ENCODE measurements at regions not wholly inside any gene's neighbourhood (a gene's known extent, or its start where the extent isn't known, plus 50 kb on each side); places are given as distances from the start of the nearest gene placed in this dataset.

DNA sequence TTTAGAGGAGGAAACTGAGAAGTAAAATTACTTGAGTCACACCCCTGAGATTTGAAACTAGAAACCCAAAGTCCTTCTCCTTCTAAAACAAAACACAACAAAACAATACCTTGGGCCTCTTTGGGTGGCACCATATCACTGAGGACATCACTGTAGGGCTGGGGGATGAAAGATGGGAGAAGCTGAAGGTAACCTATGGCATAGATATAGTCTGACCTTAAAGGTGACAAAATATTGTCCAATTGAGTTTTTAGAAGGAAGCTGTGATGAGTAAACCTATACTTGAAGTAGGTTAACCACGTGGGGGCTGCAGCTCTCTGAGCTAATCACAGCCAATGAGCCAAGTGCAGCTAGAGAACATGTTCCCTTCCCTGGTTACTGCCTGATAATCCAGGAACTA, 167.4 kb upstream of the CD180 start:
- H3K9me2 ChIP-seq (replicated peaks; ENCODE audit: insufficient read depth), result no peaks in the 10 kb centered on the region
- H3K36me3 ChIP-seq (replicated peaks; ENCODE audit: insufficient read depth, low read depth), result no peaks in the 10 kb centered on the region
- WGBS (ENCODE audit: low lambda C conversion rate, missing lambda C conversion rate), result 68% methylated on average over 1 of the region's 1 CpG
- no peaks in the 10 kb centered on the region for H4K20me1 ChIP-seq (ENCODE audit: insufficient read depth, poor library complexity, severe bottlenecking)
- H3K27ac ChIP-seq, result no peak overlapping the region
- DNase-seq (ENCODE audit: low spot score), result no peak
- no peak overlapping the region for H3K4me2 ChIP-seq
- no peaks in the 10 kb centered on the region for H3K79me2 ChIP-seq
- H3K4me1 ChIP-seq (ENCODE audit: insufficient read depth), result no peaks in the 10 kb centered on the region
- H3K27me3 ChIP-seq, result no peaks in the 10 kb centered on the region
- no peak overlapping the region for H3K4me3 ChIP-seq
- H2AFZ ChIP-seq, result no peak overlapping the region
- TF ChIP-seq, protein P1, sequence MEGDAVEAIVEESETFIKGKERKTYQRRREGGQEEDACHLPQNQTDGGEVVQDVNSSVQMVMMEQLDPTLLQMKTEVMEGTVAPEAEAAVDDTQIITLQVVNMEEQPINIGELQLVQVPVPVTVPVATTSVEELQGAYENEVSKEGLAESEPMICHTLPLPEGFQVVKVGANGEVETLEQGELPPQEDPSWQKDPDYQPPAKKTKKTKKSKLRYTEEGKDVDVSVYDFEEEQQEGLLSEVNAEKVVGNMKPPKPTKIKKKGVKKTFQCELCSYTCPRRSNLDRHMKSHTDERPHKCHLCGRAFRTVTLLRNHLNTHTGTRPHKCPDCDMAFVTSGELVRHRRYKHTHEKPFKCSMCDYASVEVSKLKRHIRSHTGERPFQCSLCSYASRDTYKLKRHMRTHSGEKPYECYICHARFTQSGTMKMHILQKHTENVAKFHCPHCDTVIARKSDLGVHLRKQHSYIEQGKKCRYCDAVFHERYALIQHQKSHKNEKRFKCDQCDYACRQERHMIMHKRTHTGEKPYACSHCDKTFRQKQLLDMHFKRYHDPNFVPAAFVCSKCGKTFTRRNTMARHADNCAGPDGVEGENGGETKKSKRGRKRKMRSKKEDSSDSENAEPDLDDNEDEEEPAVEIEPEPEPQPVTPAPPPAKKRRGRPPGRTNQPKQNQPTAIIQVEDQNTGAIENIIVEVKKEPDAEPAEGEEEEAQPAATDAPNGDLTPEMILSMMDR (IDR thresholded peaks at IDR 0.05; ENCODE audit: poor library complexity), result no peak
- no peak for TF ChIP-seq EZH2phosphoT487 (IDR thresholded peaks at IDR 0.05; ENCODE audit: low read depth, severe bottlenecking, unreplicated experiment)
- TF ChIP-seq EZH2 (IDR thresholded peaks at IDR 0.05; ENCODE audit: borderline replicate concordance), result no peak
- no peaks in the 10 kb centered on the region for H3K9me3 ChIP-seq (ENCODE audit: low read depth)

GRCh38 chr5:67363180-67363709, 166.6 kb upstream of the CD180 start:
- TF ChIP-seq EZH2phosphoT487 (IDR thresholded peaks at IDR 0.05; ENCODE audit: low read depth, severe bottlenecking, unreplicated experiment) (no peak), EZH2 (IDR thresholded peaks at IDR 0.05; ENCODE audit: borderline replicate concordance) (no peak)
- TF ChIP-seq, protein P1 (IDR thresholded peaks at IDR 0.05; ENCODE audit: poor library complexity), result no peak
- H3K79me2 ChIP-seq, result no peaks in the 10 kb centered on the region
- no peaks in the 10 kb centered on the region for H3K9me3 ChIP-seq (ENCODE audit: low read depth)
- no peaks in the 10 kb centered on the region for H3K4me1 ChIP-seq (ENCODE audit: insufficient read depth)
- no peaks in the 10 kb centered on the region for H3K9me2 ChIP-seq (replicated peaks; ENCODE audit: insufficient read depth)
- no peaks in the 10 kb centered on the region for H4K20me1 ChIP-seq (ENCODE audit: insufficient read depth, poor library complexity, severe bottlenecking)
- H3K27ac ChIP-seq, result no peak overlapping the region
- no peaks in the 10 kb centered on the region for H3K27me3 ChIP-seq
- no peak overlapping the region for H2AFZ ChIP-seq
- H3K4me3 ChIP-seq, result no peak overlapping the region
- H3K4me2 ChIP-seq, result no peak overlapping the region
- no peak for DNase-seq (ENCODE audit: low spot score)
- H3K36me3 ChIP-seq (replicated peaks; ENCODE audit: insufficient read depth, low read depth), result no peaks in the 10 kb centered on the region
- WGBS (ENCODE audit: low lambda C conversion rate, missing lambda C conversion rate), result 87% methylated on average over 5 of the region's 5 CpGs

DNA sequence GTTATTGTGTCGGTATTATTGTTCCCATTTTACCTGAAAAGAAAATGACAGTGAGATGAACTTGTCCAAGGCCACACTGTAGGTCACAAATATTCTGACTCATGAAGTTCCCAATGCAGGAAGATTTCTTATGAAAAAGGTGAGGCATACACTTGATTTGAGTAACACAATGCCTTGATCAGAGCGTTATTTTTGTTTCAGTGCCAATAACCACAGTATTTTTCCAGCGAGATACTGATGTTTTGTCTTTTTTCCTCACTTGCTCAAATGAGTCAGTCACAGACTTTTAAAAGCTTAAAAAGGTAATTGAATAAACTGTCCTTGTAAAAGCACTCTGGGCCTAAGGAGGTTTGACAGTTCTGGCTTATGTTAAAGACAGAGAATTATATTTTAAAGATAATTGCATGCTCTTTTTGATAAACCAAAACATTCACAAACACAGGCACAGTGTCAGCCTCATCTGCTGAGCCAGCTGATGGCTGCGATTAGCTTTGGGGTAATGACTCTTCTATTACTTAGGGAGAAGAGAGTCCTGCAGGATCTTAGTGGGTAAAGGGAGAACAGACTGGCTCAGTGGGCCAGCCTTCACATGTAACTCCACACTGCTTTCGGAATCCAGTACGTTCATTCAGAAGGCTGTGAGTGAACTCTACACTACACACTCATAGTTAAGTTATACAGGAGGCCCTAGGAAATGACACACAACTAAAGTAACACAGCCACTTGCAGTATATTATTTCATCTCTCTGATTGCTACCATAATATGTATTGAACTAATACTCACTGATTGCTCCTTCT, 165.5 kb upstream of the CD180 start:
- Histone ChIP-seq H3K36me3 (replicated peaks; ENCODE audit: insufficient read depth, low read depth) (no peaks in the 10 kb centered on the region), H2AFZ (no peak overlapping the region)
- TF ChIP-seq EZH2 (IDR thresholded peaks at IDR 0.05; ENCODE audit: borderline replicate concordance), result no peak
- TF ChIP-seq EZH2phosphoT487 (IDR thresholded peaks at IDR 0.05; ENCODE audit: low read depth, severe bottlenecking, unreplicated experiment), result no peak
- TF ChIP-seq, protein P1 (IDR thresholded peaks at IDR 0.05; ENCODE audit: poor library complexity), result no peak

More for the DNA sequence above, 165.5 kb upstream of the CD180 start:
- no peaks in the 10 kb centered on the region for H3K27me3 ChIP-seq
- no peak for DNase-seq (ENCODE audit: low spot score)
- H3K9me3 ChIP-seq (ENCODE audit: low read depth), result no peaks in the 10 kb centered on the region
- H3K4me1 ChIP-seq (ENCODE audit: insufficient read depth), result no peaks in the 10 kb centered on the region
- no peak overlapping the region for H3K27ac ChIP-seq
- H3K4me2 ChIP-seq, result no peak overlapping the region
- H4K20me1 ChIP-seq (ENCODE audit: insufficient read depth, poor library complexity, severe bottlenecking), result no peaks in the 10 kb centered on the region
- H3K4me3 ChIP-seq, result no peak overlapping the region
- H3K9me2 ChIP-seq (replicated peaks; ENCODE audit: insufficient read depth), result no peaks in the 10 kb centered on the region
- no peaks in the 10 kb centered on the region for H3K79me2 ChIP-seq
- 56% methylated on average over 6 of the region's 6 CpGs for WGBS (ENCODE audit: low lambda C conversion rate, missing lambda C conversion rate)

All from hepatocyte (in vitro differentiated cells).